ENCODE measurements at regions not wholly inside any gene's neighbourhood (a gene's known extent, or its start where the extent isn't known, plus 50 kb on each side); places are given as distances from the start of the nearest gene placed in this dataset.

DNA sequence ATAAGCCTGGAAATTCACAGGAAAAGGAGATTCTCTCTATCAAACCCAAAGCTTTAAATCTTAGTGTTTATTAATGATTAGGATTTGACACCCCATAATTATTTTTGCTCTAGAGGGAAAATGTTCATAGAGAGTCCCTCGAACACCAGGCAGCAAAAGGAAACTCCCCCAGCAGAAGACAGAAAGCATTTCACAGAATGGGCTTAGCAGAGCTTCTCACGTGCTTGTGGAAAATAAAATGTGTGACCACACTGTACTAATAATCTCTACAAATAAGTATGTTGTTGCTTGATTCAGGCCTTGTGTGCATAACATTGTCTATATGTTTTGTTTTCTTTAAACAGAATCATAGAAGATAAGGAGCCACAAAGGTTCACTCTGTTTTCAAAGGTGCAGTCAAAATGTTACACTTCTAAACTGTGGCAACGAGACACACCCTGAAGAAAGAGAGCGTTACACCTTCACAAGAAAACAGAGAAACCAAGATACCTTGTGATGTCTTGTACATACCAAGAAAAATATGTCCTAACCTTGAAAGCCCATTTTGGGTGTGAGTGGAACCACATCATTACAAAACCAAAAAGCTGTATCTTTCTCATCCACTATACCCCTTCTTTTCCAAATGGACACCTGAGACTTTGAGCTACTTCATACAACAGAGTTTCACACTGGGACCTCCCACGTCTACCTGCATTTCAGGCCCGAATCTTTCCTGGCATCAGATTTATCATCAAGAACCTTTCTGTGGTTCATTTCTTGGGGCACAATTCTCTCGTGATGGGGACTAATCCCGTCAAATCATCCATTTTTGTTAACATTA lies 282.5 kb downstream of the ETS1 start:
- Histone ChIP-seq H3K4me1 (ENCODE audit: control insufficient read depth in 2 of 2, insufficient read depth in 2 of 2, low read length in 2 of 2) (peaks cover 76 to 82% of the 10 kb centered on the region in 2 donors), H3K9me3 (ENCODE audit: control insufficient read depth in 2 of 3, low read length in 3 of 3) (no peaks in the 10 kb centered on the region), H3K36me3 (ENCODE audit: control insufficient read depth in 2 of 3, insufficient read depth in 3 of 3, low read length in 3 of 3) (no peaks in the 10 kb centered on the region), H3K27me3 (ENCODE audit: control insufficient read depth in 2 of 2, insufficient read depth in 2 of 2, low read length in 2 of 2) (no peaks in the 10 kb centered on the region), H3K27ac (ENCODE audit: low read depth, low read length) (peak overlapping the region; percentile 98), H3K4me3 (ENCODE audit: low read length) (no peak overlapping the region)
- peak overlapping the region; percentile 93 to 100 (median 98) for H3K27ac Mint-ChIP-seq
- H3K4me1 Mint-ChIP-seq, result peaks cover 53 to 92% (median 88%) of the 10 kb centered on the region in 7 donors
- CTCF ChIA-PET, result interaction anchor here (0.7 to 2.4 kb wide), 8 partner anchors 10 to 326 kb away, joined by 3 to 16 read pairs (median 4); no protein-coding TSS in a partner anchor
- H3K9me3 Mint-ChIP-seq, result peaks cover 0 to 7% (median 0%) of the 10 kb centered on the region in 11 donors
- no peaks in the 10 kb centered on the region for H3K27me3 Mint-ChIP-seq
- H3K36me3 Mint-ChIP-seq, result peaks cover 0 to 29% (median 0%) of the 10 kb centered on the region in 5 donors
- POLR2A ChIA-PET, result interaction anchor here (0.6 to 9.7 kb wide), 30 partner anchors 8 to 319 kb away, joined by 3 to 131 read pairs (median 4); no protein-coding TSS in a partner anchor
- H3K4me3 Mint-ChIP-seq, result peak overlapping the region; percentile 22 to 97 (median 72)
- intact Hi-C loops (cut with micrococcal nuclease), result loop anchor here in 1 of 2 donors (1.0 kb wide), 1 partner anchor 13 kb away; no protein-coding TSS in a partner anchor
- DNase-seq (peak in 7 of 9 donors; percentile 59 to 88 (median 78)), ATAC-seq (peak; percentile 61)

DNA sequence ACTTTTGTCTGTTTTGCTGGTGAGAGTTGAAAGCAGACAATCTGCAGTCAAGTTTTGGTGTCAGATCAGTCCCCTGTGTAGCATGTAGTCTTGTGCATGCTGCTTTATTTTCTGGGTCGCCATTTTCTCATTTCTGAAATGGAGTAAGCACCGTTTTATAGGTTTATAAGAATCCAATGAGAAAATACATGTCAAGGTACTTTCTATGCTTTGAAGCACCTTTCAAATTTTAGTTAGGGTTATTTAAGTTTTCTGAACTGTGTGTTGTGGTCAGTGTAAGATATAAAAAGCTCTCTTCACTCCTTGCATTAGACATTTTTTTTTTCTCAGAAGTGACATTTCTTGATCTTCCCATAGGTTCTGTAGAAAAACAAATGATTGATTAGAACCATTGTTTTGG lies 283.2 kb downstream of the ETS1 start:
- Histone ChIP-seq H3K4me3 (ENCODE audit: low read length) (no peak overlapping the region), H3K27ac (ENCODE audit: low read depth, low read length) (peak overlapping the region; percentile 98), H3K27me3 (ENCODE audit: control insufficient read depth in 2 of 2, insufficient read depth in 2 of 2, low read length in 2 of 2) (no peaks in the 10 kb centered on the region), H3K9me3 (ENCODE audit: control insufficient read depth in 2 of 3, low read length in 3 of 3) (no peaks in the 10 kb centered on the region), H3K36me3 (ENCODE audit: control insufficient read depth in 2 of 3, insufficient read depth in 3 of 3, low read length in 3 of 3) (no peaks in the 10 kb centered on the region), H3K4me1 (ENCODE audit: control insufficient read depth in 2 of 2, insufficient read depth in 2 of 2, low read length in 2 of 2) (peaks cover 82 to 84% of the 10 kb centered on the region in 2 donors)
- DNase-seq (no peak), ATAC-seq (no peak)
- POLR2A ChIA-PET, result interaction anchor here (0.6 to 9.7 kb wide), 19 partner anchors 9 to 320 kb away, joined by 3 to 131 read pairs (median 4); no protein-coding TSS in a partner anchor
- Mint-ChIP-seq H3K4me3 (peak overlapping the region in 9 of 10 donors; percentile 22 to 97 (median 75)), H3K27me3 (no peaks in the 10 kb centered on the region), H3K27ac (peak overlapping the region; percentile 93 to 100 (median 98)), H3K4me1 (peaks cover 53 to 92% (median 88%) of the 10 kb centered on the region in 7 donors), H3K9me3 (peaks cover 0 to 9% (median 0%) of the 10 kb centered on the region in 11 donors), H3K36me3 (peaks cover 0 to 31% (median 0%) of the 10 kb centered on the region in 5 donors)
- intact Hi-C loops (cut with micrococcal nuclease), result no loop called here
- CTCF ChIA-PET, result interaction anchor here (0.6 to 2.4 kb wide), 7 partner anchors 14 to 327 kb away, joined by 3 to 16 read pairs (median 4); no protein-coding TSS in a partner anchor

DNA sequence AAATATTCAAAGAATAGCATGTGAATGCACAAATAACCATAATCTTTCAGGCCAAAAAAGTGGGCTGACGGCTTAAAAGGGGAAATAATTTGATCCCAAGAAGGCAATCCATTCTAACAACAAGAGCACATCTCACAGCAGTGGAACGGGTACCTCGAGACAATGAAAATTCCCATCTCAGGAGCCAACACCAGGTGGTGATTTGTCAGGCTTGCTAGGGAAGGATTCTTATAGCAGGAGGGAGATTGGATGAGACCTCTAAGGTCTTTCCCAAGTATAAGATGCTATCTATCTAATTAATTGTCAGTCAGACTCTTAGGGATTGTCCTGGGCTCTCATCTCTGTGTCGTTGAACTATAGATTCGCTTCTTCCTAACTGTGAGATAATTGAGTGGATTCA lies 284.0 kb downstream of the ETS1 start:
- no peak for DNase-seq
- H3K4me1 ChIP-seq (ENCODE audit: control insufficient read depth in 2 of 2, insufficient read depth in 2 of 2, low read length in 2 of 2), result peaks cover 82 to 91% of the 10 kb centered on the region in 2 donors
- peak overlapping the region; percentile 41 to 97 (median 83) for H3K4me3 Mint-ChIP-seq
- no peaks in the 10 kb centered on the region for H3K36me3 ChIP-seq (ENCODE audit: control insufficient read depth in 2 of 3, insufficient read depth in 3 of 3, low read length in 3 of 3)
- H3K4me3 ChIP-seq (ENCODE audit: low read length), result peak overlapping the region; percentile 10
- H3K27me3 Mint-ChIP-seq, result no peaks in the 10 kb centered on the region
- H3K27ac Mint-ChIP-seq, result peak overlapping the region; percentile 93 to 100 (median 98)
- ATAC-seq, result no peak
- no peaks in the 10 kb centered on the region for H3K9me3 ChIP-seq (ENCODE audit: control insufficient read depth in 2 of 3, low read length in 3 of 3)
- H3K4me1 Mint-ChIP-seq, result peaks cover 52 to 92% (median 88%) of the 10 kb centered on the region in 7 donors
- peaks cover 0 to 9% (median 0%) of the 10 kb centered on the region in 11 donors for H3K9me3 Mint-ChIP-seq
- intact Hi-C loops (cut with micrococcal nuclease), result loop anchor here in 1 of 2 donors (1.0 kb wide), 1 partner anchor 8 kb away; no protein-coding TSS in a partner anchor
- ChIA-PET CTCF (interaction anchor here (0.6 to 2.4 kb wide), 13 partner anchors 10 to 1703 kb away, joined by 3 to 21 read pairs (median 4); no protein-coding TSS in a partner anchor), POLR2A (interaction anchor here (0.6 to 21.1 kb wide), 20 partner anchors 7 to 527 kb away, joined by 3 to 691 read pairs (median 9); no protein-coding TSS in a partner anchor)
- H3K27me3 ChIP-seq (ENCODE audit: control insufficient read depth in 2 of 2, insufficient read depth in 2 of 2, low read length in 2 of 2), result no peaks in the 10 kb centered on the region
- H3K27ac ChIP-seq (ENCODE audit: low read depth, low read length), result peak overlapping the region; percentile 98
- peaks cover 0 to 28% (median 0%) of the 10 kb centered on the region in 5 donors for H3K36me3 Mint-ChIP-seq

DNA sequence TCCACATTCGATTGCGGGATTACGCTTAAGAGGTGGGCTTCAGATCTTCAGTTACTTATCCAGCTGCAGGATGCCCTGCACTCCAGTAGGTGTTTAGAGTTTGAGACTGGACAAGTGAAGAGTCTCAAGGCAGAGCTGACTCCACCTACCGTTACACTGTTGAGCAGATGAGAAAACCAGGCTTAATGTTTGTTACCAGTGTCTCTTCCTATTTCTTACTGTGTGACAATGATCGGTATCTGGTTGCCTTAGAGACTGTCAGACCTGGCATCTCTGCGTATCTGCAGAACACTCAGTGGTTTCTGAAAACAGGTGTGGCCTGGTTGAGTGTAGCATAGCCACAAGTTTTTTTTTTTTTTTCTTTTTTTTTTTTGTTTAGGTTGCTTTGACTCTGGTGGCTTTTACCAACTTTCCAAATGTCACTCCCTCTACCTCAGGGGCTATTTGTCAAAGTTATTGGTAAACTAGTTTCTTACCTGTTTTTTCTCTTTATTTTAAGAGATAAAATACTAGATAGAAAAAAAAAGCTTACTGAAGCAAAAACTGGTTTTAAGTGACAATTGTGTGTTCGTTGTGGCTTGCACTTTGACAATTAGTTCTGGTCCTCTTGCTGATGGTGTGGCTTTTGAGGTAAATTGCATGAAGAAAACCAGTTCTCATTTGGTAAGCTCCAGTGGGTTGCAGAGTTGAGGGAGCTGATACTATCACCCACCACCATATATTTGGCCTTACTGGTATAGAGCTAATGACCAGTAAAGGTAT lies 284.8 kb downstream of the ETS1 start:
- peaks cover 0 to 21% (median 0%) of the 10 kb centered on the region in 5 donors for H3K36me3 Mint-ChIP-seq

DNA sequence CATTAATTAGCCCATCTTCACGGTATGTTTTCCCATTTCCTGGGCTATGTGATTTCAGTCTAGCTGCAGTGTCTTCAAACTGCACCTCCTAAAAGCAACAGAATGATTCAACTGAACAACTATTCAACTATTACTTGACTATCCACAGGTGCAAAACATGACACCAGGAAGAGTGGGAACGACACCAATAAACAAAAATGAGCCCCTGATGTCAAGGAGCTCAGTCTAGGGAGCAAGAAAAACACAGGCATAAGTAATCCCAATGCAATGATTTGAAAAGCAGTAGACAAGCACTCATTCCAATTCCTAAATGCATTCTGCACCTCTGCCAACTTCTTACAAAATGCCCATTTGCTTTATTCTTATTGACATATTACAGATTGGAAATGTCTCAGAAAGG lies 285.6 kb downstream of the ETS1 start:
- POLR2A ChIA-PET, result interaction anchor here (0.8 to 21.1 kb wide), 28 partner anchors 9 to 456 kb away, joined by 3 to 691 read pairs (median 6); no protein-coding TSS in a partner anchor
- Mint-ChIP-seq H3K4me3 (peak overlapping the region; percentile 81 to 98 (median 93)), H3K9me3 (peaks cover 0 to 9% (median 0%) of the 10 kb centered on the region in 11 donors), H3K27ac (peak overlapping the region; percentile 93 to 100 (median 98)), H3K36me3 (peaks cover 0 to 24% (median 0%) of the 10 kb centered on the region in 5 donors), H3K4me1 (peaks cover 59 to 92% (median 90%) of the 10 kb centered on the region in 7 donors), H3K27me3 (no peaks in the 10 kb centered on the region)
- peak overlapping the region; percentile 52 for H3K4me3 ChIP-seq (ENCODE audit: low read length)
- ATAC-seq (no peak), DNase-seq (no peak)
- no peaks in the 10 kb centered on the region for H3K36me3 ChIP-seq (ENCODE audit: control insufficient read depth in 2 of 3, insufficient read depth in 3 of 3, low read length in 3 of 3)
- peaks cover 83 to 96% of the 10 kb centered on the region in 2 donors for H3K4me1 ChIP-seq (ENCODE audit: control insufficient read depth in 2 of 2, insufficient read depth in 2 of 2, low read length in 2 of 2)
- CTCF ChIA-PET, result interaction anchor here (0.8 to 2.4 kb wide), 10 partner anchors 11 to 329 kb away, joined by 3 to 21 read pairs (median 5); no protein-coding TSS in a partner anchor
- intact Hi-C loops (cut with micrococcal nuclease), result loop anchor here (1.0 kb wide), 11 partner anchors 11 to 224 kb away; no protein-coding TSS in a partner anchor
- H3K9me3 ChIP-seq (ENCODE audit: control insufficient read depth in 2 of 3, low read length in 3 of 3), result no peaks in the 10 kb centered on the region
- no peaks in the 10 kb centered on the region for H3K27me3 ChIP-seq (ENCODE audit: control insufficient read depth in 2 of 2, insufficient read depth in 2 of 2, low read length in 2 of 2)
- peak overlapping the region; percentile 98 for H3K27ac ChIP-seq (ENCODE audit: low read depth, low read length)

More for the DNA sequence above, 284.8 kb downstream of the ETS1 start:
- Mint-ChIP-seq H3K4me3 (peak overlapping the region; percentile 81 to 98 (median 93)), H3K4me1 (peaks cover 52 to 92% (median 88%) of the 10 kb centered on the region in 7 donors), H3K27ac (peak overlapping the region; percentile 93 to 100 (median 98)), H3K9me3 (peaks cover 0 to 9% (median 0%) of the 10 kb centered on the region in 11 donors), H3K27me3 (no peaks in the 10 kb centered on the region)
- intact Hi-C loops (cut with micrococcal nuclease), result loop anchor here (1.0 kb wide), 12 partner anchors 9 to 223 kb away; no protein-coding TSS in a partner anchor
- CTCF ChIA-PET, result interaction anchor here (0.6 to 2.4 kb wide), 18 partner anchors 10 to 329 kb away, joined by 3 to 21 read pairs (median 4); no protein-coding TSS in a partner anchor
- peak overlapping the region; percentile 98 for H3K27ac ChIP-seq (ENCODE audit: low read depth, low read length)
- POLR2A ChIA-PET, result interaction anchor here (0.6 to 21.1 kb wide), 36 partner anchors 8 to 528 kb away, joined by 3 to 691 read pairs (median 5); no protein-coding TSS in a partner anchor
- peak; percentile 39 to 97 (median 92) for DNase-seq
- ATAC-seq, result peak; percentile 92
- H3K27me3 ChIP-seq (ENCODE audit: control insufficient read depth in 2 of 2, insufficient read depth in 2 of 2, low read length in 2 of 2), result no peaks in the 10 kb centered on the region
- no peaks in the 10 kb centered on the region for H3K9me3 ChIP-seq (ENCODE audit: control insufficient read depth in 2 of 3, low read length in 3 of 3)
- H3K4me1 ChIP-seq (ENCODE audit: control insufficient read depth in 2 of 2, insufficient read depth in 2 of 2, low read length in 2 of 2), result peaks cover 83 to 95% of the 10 kb centered on the region in 2 donors
- peak overlapping the region; percentile 52 for H3K4me3 ChIP-seq (ENCODE audit: low read length)
- no peaks in the 10 kb centered on the region for H3K36me3 ChIP-seq (ENCODE audit: control insufficient read depth in 2 of 3, insufficient read depth in 3 of 3, low read length in 3 of 3)

All from naive thymus-derived CD4-positive, alpha-beta T cell (primary cell).